Fibroblast of pulmonary artery (primary cell): ENCODE measurements at regions not wholly inside any gene's neighbourhood (a gene's known extent, or its start where the extent isn't known, plus 50 kb on each side); places are given as distances from the start of the nearest gene placed in this dataset.

Experiments
- DNase-seq: peaks from one replicate; pipeline ENCODE4 v3.0.0-alpha.2; 2010; ENCODE audit warnings: low read depth
- H3K4me3 ChIP-seq: replicated peaks from 2 replicates; pipeline ENCODE4 v1.5.1; 2011; ENCODE audit warnings: low read depth, mild to moderate bottlenecking, control low read depth, low read length, moderate library complexity
- CTCF ChIP-seq: IDR thresholded peaks from 2 replicates; pipeline ENCODE4 v1.5.1; 2011; ENCODE audit warnings: mild to moderate bottlenecking, control low read depth, low read length, inconsistent platforms; ENCODE audit errors: missing control alignments

GRCh38 chr17:72474243-72474642 is 353.4 kb downstream of the SOX9 start:
- no peak overlapping the region for H3K4me3 ChIP-seq
- no peak for TF ChIP-seq CTCF
- DNase-seq = no peak

- no peak overlapping the region for H3K4me3 ChIP-seq
- DNase-seq = no peak
- TF ChIP-seq CTCF = no peak
Measured at GRCh38 chr17:72474719-72475477, 354.1 kb downstream of the SOX9 start.

GRCh38 chr17:72476134-72476533 is 355.3 kb downstream of the SOX9 start:
- no peak overlapping the region for H3K4me3 ChIP-seq
- TF ChIP-seq CTCF = no peak
- DNase-seq = no peak

- DNase-seq = no peak
- no peak overlapping the region for H3K4me3 ChIP-seq
- TF ChIP-seq CTCF = no peak
Measured at GRCh38 chr17:72476575-72476986, 355.8 kb downstream of the SOX9 start.

- no peak for TF ChIP-seq CTCF
- no peak overlapping the region for H3K4me3 ChIP-seq
- no peak for DNase-seq
Measured at GRCh38 chr17:72477491-72477890, 356.7 kb downstream of the SOX9 start.

- TF ChIP-seq CTCF = no peak
- no peak for DNase-seq
- H3K4me3 ChIP-seq = no peak overlapping the region
Measured at GRCh38 chr17:72479113-72479512, 358.3 kb downstream of the SOX9 start.

- H3K4me3 ChIP-seq = no peak overlapping the region
- DNase-seq = no peak
- TF ChIP-seq CTCF = no peak
Measured at GRCh38 chr17:72481572-72481971, 360.8 kb downstream of the SOX9 start.
